Brain microvascular endothelial cell (primary cell): ENCODE measurements at regions not wholly inside any gene's neighbourhood (a gene's known extent, or its start where the extent isn't known, plus 50 kb on each side); places are given as distances from the start of the nearest gene placed in this dataset.

Source experiments
- DNase-seq: peaks from one replicate; pipeline ENCODE4 v3.0.0-alpha.2; 2020
- H3K27ac ChIP-seq: fragments of 250-450 bp; sonication (Bioruptor Pico); 2 replicates; pipeline ENCODE4 v1.5.1; 2020; ENCODE audit warnings: mild to moderate bottlenecking, moderate library complexity
- H3K27me3 ChIP-seq: fragments of 250-450 bp; sonication (Bioruptor Pico); replicated peaks from 2 replicates; pipeline ENCODE4 v1.5.1; 2020; ENCODE audit warnings: mild to moderate bottlenecking
- H3K36me3 ChIP-seq: fragments of 250-450 bp; sonication (Bioruptor Pico); replicated peaks from 2 replicates; pipeline ENCODE4 v1.5.1; 2020; ENCODE audit warnings: mild to moderate bottlenecking
- H3K4me3 ChIP-seq: 2 replicates; pipeline ENCODE4 v1.5.1; 2011; ENCODE audit warnings: low read depth, mild to moderate bottlenecking, control low read depth, low read length, moderate library complexity
- in situ Hi-C: cut with HindIII; loops from 2 replicates; pipeline ENCODE4 v1.10.0; 2017; ENCODE audit warnings: low sequenced_read_pairs, low pct_ligation_motif_present
- TF ChIP-seq, protein P1 (sequence below): IDR thresholded peaks from 2 replicates; pipeline ENCODE4 v1.5.1; 2011; ENCODE audit warnings: low read depth, mild to moderate bottlenecking, moderate library complexity, low read length, control low read depth, inconsistent platforms; ENCODE audit errors: missing control alignments

DNA sequence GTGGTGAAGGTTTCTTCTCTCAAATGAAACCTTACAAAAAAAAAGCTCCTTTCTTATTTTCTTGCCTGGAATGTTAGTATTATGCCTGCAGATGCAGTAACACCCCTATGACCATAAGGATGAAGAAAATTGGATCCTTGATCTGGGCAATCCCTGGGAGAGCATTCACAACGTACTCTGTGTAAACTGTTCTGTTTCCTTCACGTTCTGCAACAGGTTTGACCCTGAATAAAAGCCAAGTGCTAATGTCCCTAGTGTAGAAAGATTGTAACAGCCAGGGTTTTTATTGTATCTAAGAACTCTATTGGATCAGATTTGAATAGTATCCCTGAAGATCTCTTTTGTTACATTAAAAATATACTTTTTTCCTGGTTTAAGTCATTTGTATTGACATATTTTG lies 1639.6 kb upstream of the ACO1 start:
- Histone ChIP-seq H3K27me3 (no peaks in the 10 kb centered on the region), H3K4me3 (no peak overlapping the region), H3K36me3 (no peaks in the 10 kb centered on the region), H3K27ac (no peak overlapping the region)
- TF ChIP-seq, protein P1, sequence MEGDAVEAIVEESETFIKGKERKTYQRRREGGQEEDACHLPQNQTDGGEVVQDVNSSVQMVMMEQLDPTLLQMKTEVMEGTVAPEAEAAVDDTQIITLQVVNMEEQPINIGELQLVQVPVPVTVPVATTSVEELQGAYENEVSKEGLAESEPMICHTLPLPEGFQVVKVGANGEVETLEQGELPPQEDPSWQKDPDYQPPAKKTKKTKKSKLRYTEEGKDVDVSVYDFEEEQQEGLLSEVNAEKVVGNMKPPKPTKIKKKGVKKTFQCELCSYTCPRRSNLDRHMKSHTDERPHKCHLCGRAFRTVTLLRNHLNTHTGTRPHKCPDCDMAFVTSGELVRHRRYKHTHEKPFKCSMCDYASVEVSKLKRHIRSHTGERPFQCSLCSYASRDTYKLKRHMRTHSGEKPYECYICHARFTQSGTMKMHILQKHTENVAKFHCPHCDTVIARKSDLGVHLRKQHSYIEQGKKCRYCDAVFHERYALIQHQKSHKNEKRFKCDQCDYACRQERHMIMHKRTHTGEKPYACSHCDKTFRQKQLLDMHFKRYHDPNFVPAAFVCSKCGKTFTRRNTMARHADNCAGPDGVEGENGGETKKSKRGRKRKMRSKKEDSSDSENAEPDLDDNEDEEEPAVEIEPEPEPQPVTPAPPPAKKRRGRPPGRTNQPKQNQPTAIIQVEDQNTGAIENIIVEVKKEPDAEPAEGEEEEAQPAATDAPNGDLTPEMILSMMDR: no peak
- in situ Hi-C loops: no loop called here
- DNase-seq: no peak

DNA sequence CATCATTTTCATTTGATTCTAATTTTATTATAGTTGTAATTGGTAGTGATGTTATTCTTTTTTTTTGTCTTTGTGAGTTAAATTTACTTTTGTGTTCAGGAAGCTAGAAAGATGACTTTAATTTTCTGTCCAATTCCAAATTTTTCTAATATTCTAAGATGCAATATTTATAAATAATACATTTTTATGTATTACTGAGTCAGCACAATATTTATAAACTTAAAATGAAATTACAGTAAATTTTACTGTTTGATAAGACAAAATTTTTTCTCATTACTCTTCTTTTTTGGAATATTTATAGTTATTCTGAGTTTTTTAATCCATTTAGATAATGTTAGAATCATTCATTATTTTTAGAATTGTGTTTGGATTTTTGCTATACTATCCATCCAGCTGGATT lies 1637.9 kb upstream of the ACO1 start:
- H3K27ac ChIP-seq: no peak overlapping the region
- H3K4me3 ChIP-seq: no peak overlapping the region
- in situ Hi-C loops: no loop called here
- no peaks in the 10 kb centered on the region for H3K27me3 ChIP-seq
- H3K36me3 ChIP-seq: no peaks in the 10 kb centered on the region
- TF ChIP-seq, protein P1: no peak
- no peak for DNase-seq

DNA sequence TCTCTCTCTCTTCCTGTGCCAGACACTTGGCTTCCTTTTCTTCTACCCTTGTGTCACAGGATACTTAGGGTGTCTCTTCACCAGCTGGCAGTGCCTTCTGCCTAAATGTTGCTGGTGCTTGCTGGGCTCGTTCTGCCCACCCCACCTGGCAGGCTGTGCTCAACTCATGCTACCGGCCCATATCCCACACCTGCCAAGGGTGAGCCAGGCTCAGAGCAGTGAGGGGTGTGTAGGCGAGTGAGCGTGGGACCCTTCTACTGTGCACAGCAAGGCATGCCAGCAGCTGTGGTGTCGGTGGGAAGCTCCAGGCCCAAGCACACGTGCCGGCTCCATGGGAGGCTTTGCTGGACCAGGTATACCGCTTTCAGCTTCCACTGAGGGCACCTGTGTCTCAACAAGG lies 1626.7 kb upstream of the ACO1 start:
- Histone ChIP-seq H3K27ac (no peak overlapping the region), H3K4me3 (no peak overlapping the region), H3K36me3 (no peaks in the 10 kb centered on the region), H3K27me3 (no peaks in the 10 kb centered on the region)
- no peak for DNase-seq
- in situ Hi-C loops: no loop called here
- TF ChIP-seq, protein P1: no peak

DNA sequence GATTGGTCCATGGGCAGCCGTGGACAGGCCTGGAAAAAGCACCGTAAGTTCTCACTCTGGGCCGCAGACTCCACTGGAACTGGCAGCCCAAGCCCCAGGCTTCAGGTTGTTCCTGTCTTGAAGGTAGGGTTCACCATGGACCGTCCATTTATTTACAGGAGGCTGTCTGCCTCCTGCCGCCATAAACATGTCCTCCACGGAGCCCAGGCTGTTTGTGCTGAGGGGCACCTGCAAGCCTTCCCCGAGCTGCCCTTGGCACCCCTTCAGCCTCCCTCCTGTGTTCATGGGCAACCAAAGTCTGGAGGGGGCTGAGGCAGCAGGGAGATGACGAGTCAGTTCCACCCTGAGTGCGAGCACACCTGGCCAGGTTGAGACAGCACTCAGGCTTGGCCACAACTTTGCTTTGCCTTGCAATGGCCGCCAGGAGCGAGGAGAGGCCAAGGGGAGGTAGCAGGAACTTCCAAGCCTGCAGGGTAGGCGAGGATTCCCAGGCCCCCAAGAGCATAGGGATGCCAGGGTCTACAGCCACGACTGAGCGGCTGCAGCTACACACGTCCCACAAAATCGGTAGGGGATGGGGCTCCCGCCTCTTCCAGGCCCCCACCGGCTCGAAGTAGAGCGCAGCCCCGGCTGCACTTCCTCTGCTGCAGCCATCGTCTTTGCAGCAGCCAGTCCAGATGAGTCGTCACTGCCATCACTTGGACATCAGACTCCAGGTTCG lies 1625.6 kb upstream of the ACO1 start:
- in situ Hi-C loops: no loop called here

DNA sequence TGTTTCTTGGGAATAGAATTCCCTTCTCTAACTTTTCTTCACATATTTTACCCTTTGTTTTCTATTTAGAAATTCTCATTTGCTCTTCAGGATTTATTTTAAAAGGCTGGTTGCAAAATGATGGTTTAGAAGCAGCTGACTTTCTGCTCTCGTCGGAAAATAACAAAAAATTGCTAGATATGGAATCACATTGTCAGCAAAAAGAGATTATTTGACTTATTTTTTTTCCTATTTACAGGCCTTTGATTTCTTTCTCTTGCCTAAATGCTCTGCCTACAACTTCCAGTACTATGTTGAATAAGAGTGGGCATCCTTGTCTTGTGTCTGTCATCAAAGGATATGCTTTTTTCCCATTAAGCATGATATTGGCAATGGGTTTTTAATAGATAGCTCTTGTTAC lies 1619.1 kb upstream of the ACO1 start:
- Histone ChIP-seq H3K27me3 (no peaks in the 10 kb centered on the region), H3K36me3 (no peaks in the 10 kb centered on the region), H3K27ac (no peak overlapping the region), H3K4me3 (no peak overlapping the region)
- in situ Hi-C loops: no loop called here
- TF ChIP-seq, protein P1: no peak
- no peak for DNase-seq

More for the DNA sequence above, 1625.6 kb upstream of the ACO1 start:
- Histone ChIP-seq H3K27ac (no peak overlapping the region), H3K4me3 (no peak overlapping the region), H3K27me3 (no peaks in the 10 kb centered on the region), H3K36me3 (no peaks in the 10 kb centered on the region)
- TF ChIP-seq, protein P1: no peak
- no peak for DNase-seq

DNA sequence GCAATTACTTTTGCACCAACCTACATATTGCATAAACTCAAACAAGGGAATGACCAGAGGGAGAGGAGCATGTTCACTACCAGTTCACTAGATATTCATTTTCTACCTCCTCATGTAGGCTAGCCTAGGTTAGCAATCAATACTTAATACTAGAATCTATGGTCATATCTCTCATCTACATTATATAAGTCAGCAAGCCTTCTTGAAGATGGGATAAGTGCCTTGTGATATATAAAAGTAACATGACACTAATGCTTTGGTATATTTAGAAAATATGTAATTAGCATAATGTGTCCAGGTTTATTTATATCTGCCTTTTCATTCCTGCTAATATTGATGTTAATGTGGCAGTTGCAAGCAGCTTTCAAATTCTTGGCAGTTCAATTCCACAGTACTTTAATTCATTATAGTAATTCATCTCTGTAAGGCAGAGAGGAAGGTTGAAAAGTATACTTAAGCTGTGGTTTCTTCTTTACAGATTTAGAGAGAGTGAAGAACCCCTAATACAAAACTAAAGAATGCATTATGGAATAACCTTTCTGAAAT lies 1613.2 kb upstream of the ACO1 start:
- in situ Hi-C loops: no loop called here
- TF ChIP-seq, protein P1: no peak
- H3K27me3 ChIP-seq: no peaks in the 10 kb centered on the region

More for the DNA sequence above, 1613.2 kb upstream of the ACO1 start:
- H3K27ac ChIP-seq: no peak overlapping the region
- no peaks in the 10 kb centered on the region for H3K36me3 ChIP-seq
- no peak overlapping the region for H3K4me3 ChIP-seq
- no peak for DNase-seq
